NCI-H1417 (cell line): ENCODE measurements at regions not wholly inside any gene's neighbourhood (a gene's known extent, or its start where the extent isn't known, plus 50 kb on each side); places are given as distances from the start of the nearest gene placed in this dataset.
A peak's percentile ranks its signal among the peaks of the same experiment; 100 is the strongest.

ENCODE experiments used
- DNase-seq, 3 experiments: peaks; one replicate each; lab custom pipeline; 2025; lab: John Stamatoyannopoulos, UW

DNA sequence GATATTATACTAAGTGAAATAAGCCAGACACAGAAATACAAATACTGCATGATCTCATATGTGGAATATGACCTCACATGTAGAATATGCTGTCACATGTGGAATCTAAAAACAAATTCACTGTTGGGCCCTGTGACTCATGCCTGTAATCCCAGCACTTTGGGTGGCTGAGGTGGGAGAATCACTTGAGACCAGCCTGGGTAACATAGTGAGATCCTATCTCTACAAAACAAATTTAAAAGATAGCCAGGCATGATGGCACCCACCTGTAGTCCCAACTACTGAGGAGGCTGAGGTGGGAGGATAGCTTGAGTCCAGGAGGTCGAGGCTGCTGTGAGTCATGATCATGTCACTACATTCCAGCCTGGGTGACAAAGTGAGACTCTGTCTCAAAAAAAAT is 160.3 kb downstream of the PTEN start:
- no peak for DNase-seq

DNA sequence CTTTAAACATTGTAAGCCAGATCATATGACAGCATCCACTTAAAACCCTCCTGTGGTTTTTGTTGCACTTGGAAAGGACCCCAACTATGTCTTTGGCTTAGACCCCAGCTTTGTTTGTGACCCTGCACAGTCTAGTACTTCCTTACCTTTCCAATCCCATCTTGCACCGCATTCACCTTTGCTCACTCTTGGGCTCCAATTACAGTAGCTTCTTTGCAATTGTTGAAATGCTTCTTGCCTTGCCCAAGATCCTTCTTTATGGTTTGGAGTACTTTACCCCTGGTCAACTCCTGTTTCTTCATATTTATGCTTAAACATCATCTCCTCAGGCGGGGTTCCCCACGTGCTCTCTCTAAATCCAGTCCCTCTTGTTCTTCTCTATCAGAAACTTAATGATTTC is 162.6 kb downstream of the PTEN start:
- no peak for DNase-seq

DNA sequence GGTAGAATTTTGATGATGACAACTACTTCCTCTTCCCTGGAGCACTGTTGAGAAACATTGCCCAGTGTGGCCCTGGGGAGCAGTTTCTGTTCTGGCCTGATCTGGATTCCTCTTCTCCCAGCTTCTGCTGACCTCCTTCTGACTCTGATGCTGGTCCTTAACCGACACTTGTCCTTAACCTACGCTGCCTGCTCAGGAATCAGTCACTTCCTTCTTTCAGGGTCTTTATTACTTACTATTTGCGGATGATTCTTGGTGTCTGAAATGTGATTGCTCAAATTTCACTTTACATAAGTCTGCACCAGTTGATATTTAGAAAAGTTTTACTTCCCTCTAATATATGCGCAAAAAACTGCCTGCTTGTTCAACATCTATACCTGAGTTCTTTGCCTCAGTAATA is 164.1 kb downstream of the PTEN start:
- DNase-seq = no peak

DNA sequence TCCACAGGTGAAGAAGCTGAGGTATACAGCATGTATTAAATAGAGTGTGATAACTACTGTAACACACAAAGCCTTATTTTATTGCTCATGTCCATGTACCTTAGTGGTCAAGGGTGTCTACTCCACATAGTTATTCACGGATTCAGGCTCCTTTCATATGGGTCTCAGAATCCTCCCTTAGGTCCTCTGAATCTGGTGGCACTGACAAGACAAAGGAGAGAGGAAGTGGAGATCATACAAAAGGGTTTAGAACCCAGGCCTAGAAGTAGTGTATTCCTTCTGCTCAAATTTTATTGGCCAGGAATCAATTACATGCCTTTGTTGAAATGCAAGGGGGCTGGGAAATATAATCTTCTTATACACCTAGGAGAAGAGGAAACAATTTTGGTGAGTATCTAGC is 164.6 kb downstream of the PTEN start:
- no peak for DNase-seq

DNA sequence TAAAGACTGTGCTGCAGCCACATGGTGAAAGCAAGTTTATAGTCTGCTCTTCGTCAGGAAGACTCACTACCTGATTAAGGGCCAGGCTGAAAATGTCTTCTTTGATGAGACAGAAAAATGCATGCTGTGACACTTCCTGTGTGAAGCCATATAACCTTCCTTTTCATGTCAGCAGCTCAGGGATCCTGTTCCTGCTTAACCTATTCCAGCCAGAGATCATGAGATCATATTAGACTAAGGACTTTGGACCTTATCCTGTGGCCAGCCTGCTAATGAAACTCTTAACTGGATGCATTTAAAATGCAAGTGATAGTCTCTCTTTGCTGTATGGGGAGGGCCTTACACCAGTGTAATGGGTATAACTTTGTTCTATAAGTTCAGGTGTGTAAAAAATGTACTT is 165.2 kb downstream of the PTEN start:
- peak in 1 of 3 experiments; percentile 1 for DNase-seq

DNA sequence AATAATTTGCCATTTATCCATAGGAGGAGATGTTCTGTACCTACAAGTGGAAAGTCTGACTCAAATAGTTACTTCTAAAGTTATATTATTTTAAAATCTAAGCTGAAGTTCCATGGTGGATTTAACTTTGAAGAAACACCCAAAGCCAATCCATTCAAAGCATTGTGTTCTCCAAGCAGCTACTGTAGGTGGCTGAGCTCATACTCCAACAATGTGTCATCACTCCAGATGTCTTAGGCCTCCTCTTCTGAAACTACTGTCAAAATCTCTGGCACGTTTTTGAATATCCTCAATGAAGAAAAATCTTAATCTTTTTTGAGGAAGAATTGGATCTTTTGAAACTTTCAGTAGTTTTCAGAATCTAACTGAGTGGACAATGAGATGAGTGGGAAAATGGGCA is 169.1 kb downstream of the PTEN start:
- no peak for DNase-seq

DNA sequence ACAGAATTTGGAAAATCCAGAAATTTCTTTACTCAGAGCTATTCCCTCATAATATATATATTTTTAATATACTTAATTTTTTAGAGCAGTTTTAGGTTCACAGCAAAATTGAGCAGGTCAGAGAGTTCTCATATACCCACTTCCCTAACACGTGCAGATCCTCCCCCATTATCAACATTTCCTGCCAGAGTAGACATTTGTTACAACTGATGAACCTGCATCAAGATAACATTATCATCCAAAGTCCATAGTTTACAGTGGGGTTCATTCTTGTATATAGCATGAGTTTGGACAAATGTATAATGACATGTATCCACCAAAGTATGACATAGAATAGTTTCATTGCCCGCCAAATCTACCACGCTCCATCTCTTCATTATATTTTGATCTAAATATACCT is 170.0 kb downstream of the PTEN start:
- DNase-seq = no peak

DNA sequence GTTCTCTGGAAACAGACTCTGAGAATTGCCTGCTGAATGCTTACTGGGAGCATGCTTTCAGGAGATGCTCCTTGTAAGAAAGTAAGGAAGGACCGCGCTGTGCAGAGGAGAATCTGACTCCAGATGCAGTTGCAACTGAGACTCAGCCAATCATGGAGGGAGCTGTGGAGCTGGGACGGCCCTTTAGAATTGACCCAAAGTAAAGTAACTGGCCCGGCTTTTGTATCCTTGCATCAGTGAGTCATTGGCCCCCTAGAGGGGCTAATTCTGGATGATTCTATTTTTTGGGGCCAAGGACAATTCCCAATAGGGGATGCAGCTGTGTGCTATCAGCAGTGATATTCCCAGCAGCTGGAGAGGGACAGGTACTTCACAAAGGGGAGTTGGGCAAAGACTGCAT is 170.4 kb downstream of the PTEN start:
- DNase-seq = no peak

DNA sequence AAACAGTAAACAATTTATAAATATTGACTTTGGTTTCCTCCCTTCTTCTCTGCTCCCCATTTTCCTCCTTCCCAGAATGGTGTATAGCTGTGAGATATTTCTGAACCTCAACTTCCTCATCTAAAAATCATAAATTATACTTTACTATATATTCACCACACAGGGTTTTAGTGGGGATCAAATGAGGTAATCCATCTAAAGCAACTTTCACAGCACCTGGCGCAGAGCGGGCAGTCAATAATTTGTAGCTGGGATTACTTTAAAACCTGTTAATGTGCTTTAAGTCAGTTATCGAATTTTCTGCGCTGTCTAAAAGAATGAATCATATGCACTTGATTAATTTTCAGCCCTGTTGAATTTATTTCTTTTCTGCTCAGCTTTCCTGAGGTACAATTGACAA is 172.7 kb downstream of the PTEN start:
- no peak for DNase-seq

DNA sequence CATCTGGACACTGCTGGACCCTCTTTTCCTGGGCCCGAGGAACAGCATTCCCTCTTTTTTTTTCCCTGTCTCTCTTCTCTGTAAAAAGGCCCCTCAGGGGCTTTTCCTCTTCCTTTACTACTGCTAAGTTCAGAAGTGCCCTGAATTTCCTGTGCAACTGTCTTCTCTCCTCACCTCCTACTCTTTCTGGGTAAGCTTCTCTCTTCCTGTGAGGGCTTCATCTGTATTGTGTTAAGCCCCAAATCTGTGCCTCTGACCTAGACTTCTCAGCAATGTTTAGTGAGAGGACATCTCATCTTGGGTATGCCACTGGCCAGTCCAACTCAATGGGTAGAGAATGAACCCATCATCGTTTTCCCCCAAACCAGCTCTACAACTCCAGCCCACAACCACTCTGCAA is 174.2 kb downstream of the PTEN start:
- DNase-seq = no peak

DNA sequence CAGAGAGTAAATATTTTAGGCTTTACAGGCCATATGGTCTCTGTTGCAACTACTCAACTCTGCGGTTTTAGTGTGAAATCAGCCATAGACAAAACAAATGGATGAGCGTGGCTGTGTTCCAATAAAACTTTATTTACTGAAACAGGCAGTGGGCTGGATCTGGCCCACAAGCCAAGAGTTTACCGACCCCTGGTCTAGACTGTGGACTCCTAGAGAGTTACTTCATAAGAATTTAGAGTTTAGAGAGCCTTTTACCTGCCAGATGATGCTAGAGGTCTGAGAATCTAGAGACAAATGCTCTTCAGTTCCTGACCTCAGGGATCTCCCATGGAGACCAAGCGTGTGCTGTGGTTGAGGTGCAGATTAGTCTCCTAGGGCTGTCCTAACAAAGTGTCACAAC is 174.8 kb downstream of the PTEN start:
- DNase-seq = no peak

DNA sequence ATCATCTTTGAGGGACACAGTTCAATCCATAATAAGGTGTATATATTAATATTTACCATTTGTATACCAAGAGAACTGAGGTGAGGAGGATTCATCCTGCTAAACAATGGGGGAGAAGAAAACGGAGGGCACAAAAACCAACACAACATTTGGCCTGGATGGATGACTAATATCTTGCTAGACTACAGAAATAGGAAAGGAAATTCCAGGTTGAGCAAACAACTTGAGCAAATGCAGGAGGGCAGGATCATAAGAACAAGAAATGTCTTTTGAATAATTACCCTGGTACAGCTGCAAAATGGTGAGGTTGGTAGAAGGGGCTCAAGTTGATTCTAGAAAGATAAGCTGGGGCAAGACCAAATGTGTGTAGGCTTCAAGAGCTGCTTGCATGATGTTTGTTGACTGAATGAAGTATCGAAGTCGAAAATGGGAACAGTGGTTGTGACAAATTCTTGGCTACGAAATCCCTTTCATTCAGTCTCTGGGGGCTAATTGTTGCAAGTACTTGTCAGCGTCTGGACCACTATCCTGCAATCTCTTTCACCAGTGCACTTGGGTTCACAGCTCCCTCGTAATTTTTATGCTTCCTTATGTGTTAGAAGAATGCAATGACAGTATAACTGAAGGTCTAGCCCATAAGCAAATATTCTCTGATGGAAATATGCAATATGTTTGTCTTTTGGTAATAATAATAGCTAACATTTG is 176.2 kb downstream of the PTEN start:
- DNase-seq = no peak

DNA sequence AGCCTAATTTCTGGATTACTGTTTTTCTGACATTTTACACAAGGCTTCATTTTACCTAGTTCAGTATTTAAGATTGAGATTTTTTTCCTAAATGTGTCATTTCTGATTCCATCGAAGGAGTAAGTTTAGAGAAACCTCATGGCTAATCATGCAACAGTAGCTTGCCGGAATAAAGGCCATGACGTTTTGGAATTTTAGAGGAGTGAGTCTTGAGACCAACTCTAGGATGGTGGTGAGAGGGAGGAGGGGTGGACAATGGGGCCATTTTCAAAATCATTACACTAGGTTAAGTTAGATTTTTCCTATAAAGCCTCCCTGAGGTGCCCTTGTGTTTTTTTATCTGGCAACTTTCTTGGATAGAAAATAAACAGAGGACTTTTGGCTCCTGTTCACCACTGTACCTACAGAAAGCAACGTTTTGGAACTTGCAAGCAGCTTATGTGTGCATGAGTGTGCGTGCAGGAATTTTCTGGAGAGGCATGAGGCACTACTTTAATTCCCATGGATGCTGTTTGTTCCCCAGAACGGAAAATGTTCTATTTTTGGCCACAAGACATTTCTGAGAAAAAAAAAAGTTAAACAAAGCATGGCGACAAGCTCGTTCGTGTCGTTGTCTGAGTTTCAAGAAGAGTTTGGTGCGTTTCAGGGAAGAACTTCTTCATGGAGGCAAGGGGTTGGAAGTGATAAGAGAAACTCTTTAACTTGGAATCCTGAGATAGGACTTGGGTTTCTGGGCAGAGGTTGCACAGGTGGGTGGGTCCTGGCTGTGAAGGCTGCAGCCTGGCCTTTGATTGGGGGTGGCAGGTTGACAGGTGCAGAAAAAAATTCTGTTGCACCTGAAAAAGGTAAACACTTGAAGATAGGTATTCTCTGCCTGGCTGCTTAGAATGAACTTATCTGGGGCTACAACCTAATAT is 178.1 kb downstream of the PTEN start:
- DNase-seq = no peak

DNA sequence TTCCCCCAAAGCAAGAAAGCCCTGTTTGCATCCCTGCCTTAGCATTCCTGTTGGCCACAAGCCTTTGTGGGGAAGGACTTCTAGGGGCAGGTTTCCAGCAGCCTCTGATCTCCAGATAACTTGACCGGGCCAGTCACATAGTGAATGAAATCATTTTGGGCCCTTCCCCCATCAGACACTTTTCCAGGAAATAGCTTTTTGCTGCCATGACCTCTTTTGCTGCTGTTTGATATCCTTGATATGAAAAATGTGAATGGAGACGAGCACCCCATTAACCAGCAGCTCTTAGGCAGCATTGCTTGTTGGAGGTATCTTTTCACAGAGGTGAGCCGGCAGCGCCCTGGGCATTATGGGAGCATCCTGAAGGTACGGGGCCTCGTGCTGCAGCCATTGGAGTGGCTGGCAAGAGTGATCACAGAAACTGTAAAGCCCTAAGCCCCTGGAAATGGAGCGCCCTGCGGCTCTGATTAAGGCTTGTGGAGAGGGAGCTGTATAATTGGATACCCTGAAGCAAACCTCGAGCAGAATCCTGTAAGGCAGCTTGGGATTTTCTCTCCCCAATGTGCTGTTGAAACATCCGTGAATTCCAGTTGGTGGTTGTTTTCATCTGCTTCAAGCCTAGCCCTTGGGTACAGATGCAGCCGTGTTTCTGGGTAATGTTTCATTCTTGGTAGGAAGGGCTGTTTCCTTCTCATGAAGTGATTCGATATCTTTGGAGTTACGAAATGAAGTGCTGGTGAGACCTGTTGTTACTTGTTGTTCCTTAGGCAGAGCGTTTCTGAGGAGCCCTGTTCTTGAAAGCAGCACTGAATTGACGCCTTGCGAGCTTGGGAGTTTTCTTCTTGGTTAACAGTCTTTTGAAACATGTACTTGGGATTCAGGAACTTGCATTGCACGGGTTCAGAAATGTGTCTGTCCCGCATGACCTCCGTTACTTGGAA is 179.0 kb downstream of the PTEN start:
- DNase-seq = peak in 2 of 3 experiments; percentile 3 to 56

DNA sequence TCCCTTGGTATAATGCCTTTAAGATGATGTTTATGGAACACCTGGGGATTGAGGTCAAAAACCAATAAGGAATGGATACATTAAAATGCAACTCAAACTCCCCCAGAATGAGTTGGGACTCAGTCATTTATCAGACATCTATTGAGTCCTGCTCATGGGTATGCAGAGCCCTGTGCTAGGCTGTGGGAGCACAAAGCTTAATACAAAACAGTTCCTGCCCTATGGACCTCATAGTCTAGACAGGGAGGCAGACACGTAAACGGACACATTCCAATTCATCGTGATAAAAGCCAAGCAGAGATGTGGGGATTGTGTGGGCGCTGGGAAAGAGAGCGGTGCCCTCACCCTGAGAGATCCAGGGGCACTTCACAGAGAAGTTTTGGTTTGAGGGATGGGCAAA is 181.7 kb downstream of the PTEN start:
- DNase-seq = no peak

DNA sequence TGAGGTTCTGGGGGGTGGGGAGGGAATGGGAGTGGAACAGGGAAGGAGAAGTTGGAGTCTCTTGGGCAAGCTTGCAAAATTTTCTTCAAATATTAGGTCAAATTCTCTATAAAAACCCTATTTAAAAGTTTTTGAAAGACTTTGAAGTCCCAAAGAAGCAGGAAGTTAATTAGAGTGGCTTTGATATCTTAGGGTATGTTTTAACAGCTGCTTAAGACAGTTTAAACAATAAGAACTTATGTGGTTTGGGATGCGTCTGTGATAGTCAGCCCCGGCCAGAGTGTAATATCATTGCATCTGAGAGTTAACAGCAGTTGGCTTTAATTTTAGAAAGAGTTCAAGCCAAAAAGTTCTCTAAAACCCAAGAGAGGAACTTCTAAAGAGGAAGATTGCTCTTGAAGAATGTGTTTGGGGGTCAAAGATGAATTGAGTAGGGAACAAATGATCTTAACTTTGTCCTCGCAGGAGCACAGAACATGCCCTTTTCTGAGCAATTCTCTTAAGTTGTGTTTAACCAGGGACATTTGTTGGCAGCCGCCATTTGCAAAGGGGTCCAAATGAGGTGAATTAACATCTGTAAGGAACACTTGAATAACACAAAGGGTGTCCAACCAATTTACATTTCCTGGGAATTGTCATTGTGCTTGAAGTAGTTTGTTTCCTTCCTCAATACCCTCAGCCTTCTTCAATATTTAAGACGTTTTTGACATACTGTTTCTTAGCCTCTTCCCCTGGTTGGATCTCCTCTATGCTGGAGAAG is 182.4 kb downstream of the PTEN start:
- DNase-seq = no peak

DNA sequence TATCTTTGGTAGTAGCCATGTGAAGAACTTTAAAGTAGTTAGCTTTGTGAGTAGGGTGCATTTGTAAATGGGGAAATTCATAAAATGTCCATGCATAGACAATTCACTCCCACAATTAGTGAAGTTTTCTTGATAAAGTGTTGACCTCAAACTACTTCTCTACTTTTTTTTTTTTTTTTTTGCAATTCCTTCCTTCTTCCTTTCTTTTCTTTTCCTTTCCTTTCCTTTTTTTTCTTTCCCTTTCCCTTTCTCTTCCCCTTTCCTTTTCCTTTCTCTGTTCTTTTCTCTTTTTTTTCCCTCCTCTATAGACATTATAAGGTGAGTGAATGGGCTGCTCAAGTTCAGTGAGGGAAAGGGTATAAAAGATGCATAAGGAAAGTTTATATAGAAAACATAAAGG is 184.2 kb downstream of the PTEN start:
- DNase-seq = no peak

DNA sequence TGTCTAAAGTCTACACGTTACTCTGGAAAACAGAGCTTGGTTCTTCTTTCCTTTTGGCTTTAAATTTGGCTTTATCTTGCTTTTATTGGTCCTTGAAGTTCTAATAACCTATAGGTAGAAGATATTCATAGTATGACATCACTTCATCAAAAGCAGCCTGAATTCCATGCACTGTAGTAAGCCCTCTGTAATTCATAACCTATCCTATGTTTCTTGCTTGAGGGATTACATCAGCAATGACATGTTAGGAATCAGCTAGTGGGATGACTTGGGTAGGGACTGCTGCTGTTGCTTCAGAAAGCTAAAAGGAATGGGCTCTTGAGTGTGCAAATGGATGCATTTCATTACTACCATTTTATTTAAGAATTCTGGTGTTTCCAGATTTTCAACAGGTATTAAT is 184.9 kb downstream of the PTEN start:
- no peak for DNase-seq

DNA sequence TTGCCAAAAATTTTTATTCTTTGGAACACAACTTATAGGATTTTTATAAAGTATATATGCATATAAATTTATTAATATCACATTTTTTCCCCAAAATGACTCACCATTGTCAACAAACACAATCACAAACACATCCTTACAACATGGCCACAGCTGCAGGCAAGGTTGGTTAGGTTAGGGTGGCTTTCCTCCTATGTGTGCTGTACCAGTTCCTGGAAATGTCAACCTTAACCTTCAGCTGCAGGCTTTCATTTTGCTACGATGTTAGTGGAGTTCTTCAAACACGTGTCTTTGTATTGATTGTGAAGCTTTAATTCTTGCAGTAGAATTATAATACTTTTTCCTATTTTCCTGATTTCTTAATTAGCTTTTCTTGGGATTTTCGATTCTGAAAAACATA is 185.8 kb downstream of the PTEN start:
- DNase-seq = no peak

DNA sequence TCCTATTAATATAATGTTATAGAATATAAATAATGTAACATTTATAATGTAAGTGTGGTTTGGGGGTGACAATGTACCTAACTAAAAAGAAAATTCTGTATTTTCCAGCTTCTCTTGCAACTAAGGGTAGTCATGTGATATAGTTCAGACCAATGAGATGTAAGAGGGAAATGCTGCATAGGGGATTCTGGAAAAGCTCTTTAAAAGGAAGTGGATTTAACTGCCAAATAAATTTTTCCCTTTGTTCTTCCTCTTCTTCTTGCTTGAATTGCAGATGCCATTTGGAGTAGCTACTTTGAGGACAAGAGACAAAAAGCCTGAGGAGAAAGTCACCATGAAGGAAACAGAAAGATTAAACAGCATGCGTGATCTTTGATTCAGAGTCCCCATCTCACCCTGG is 194.3 kb downstream of the PTEN start:
- no peak for DNase-seq

DNA sequence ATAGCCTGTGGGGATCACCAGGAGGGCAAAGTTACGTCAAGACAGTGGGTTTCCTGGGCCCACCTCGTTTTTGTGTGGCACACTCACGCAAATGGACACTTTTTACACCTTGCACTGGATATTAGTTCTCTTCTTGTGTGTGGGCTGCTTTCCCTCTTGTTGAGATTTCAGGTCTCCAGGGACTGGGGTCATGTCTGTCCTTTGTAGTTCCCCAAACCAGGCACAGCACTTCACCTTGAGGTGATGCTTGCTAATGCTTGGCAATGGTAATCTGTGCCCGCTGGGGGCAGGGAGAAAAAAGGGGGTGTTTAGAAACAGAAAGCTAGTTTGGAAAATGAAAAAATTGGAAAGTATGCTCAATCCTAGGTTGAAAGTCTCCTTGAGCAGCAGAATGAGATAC is 195.3 kb downstream of the PTEN start:
- no peak for DNase-seq

DNA sequence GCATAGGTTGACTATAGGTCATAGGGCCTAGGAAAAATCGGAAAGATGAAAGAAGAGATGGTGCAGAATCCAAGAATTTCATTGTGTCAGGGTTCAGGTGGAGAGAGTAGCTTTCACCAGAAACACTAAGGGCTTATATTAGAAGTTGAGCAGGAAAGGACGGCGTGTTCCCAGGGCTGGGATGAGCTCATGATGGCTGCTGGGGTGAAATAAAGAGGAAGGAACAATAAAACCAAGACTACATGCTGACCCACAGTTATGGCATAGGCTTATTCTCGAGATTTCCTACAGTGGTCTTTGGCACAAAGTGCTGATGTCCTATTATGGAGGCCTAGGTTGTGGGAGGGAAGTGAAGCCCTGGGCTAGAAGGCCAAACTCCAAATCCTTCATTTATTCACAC is 195.8 kb downstream of the PTEN start:
- no peak for DNase-seq
